Limb (tissue), 2 donors: ENCODE measurements at regions not wholly inside any gene's neighbourhood (a gene's known extent, or its start where the extent isn't known, plus 50 kb on each side); places are given as distances from the start of the nearest gene placed in this dataset.
"Not testable (repeated sequence)": the region's sequence is repeated elsewhere in the genome, so short reads cannot be mapped to it uniquely, and the experiment has no call there.

Experiments used
- DNase-seq, 2 donors: peaks; one replicate each; pipeline ENCODE4 v3.0.0-alpha.2; 2016; ENCODE audit errors: extremely low spot score in 2 of 2

- no peak for DNase-seq
Observed at GRCh38 chr6:11890849-11891248, 112.2 kb upstream of the ADTRP start.

- no peak for DNase-seq
Observed at GRCh38 chr6:11890209-11890608, 111.6 kb upstream of the ADTRP start.

GRCh38 chr6:11889572-11889971 lies 111.0 kb upstream of the ADTRP start:
- no peak for DNase-seq

- no peak for DNase-seq
Observed at GRCh38 chr6:11888727-11889126, 110.1 kb upstream of the ADTRP start.

- DNase-seq: no peak
Observed at GRCh38 chr6:11885159-11885558, 106.6 kb upstream of the ADTRP start.

GRCh38 chr6:11883471-11883870 lies 104.9 kb upstream of the ADTRP start:
- DNase-seq: not testable (repeated sequence)

GRCh38 chr6:11880156-11880555 lies 101.6 kb upstream of the ADTRP start:
- DNase-seq: not testable (repeated sequence)

GRCh38 chr6:11878735-11879134 lies 100.1 kb upstream of the ADTRP start:
- DNase-seq: no peak

GRCh38 chr6:11878029-11878428 lies 99.4 kb upstream of the ADTRP start:
- no peak for DNase-seq

GRCh38 chr6:11876934-11877433 lies 98.4 kb upstream of the ADTRP start:
- DNase-seq: no peak

GRCh38 chr6:11875325-11876109 lies 96.9 kb upstream of the ADTRP start:
- DNase-seq: no peak

GRCh38 chr6:11869672-11870340 lies 91.2 kb upstream of the ADTRP start:
- peak; percentile 54 to 61 for DNase-seq

GRCh38 chr6:11868392-11868791 lies 89.8 kb upstream of the ADTRP start:
- DNase-seq: no peak

- no peak for DNase-seq
Observed at GRCh38 chr6:11865680-11866300, 87.2 kb upstream of the ADTRP start.

GRCh38 chr6:11858439-11858838 lies 79.8 kb upstream of the ADTRP start:
- no peak for DNase-seq

- DNase-seq: no peak
Observed at GRCh38 chr6:11855743-11856142, 77.1 kb upstream of the ADTRP start.

GRCh38 chr6:11854408-11855165 lies 76.0 kb upstream of the ADTRP start:
- DNase-seq: no peak

- no peak for DNase-seq
Observed at GRCh38 chr6:11853678-11854407, 75.2 kb upstream of the ADTRP start.

- DNase-seq: no peak
Observed at GRCh38 chr6:11852061-11852651, 73.6 kb upstream of the ADTRP start.

GRCh38 chr6:11851387-11851786 lies 72.8 kb upstream of the ADTRP start:
- no peak for DNase-seq
